Activated naive CD4-positive, alpha-beta T cell treated with anti-CD3 and anti-CD28 coated beads, Interleukin-2, amount 50 U/mL, for 72 hours (primary cell): ENCODE measurements at regions not wholly inside any gene's neighbourhood (a gene's known extent, or its start where the extent isn't known, plus 50 kb on each side); places are given as distances from the start of the nearest gene placed in this dataset.

Experiments
- ATAC-seq, 2 donors: fragments of 150-1000 bp; cut with Tn5 transposase; 2 replicates each; pipeline ENCODE4 v1.10.0; 2021; ENCODE audit warnings: mild to moderate bottlenecking in 2 of 2, moderate library complexity in 2 of 2
- DNase-seq, 2 donors: peaks; one replicate each; pipeline ENCODE4 v3.0.0; 2021 to 2022; ENCODE audit warnings: low spot score in 2 of 2
- H3K27ac Mint-ChIP-seq, 2 donors: one replicate each; pipeline ENCODE4 v1.8.0; 2022; ENCODE audit warnings: mild to moderate bottlenecking in 2 of 2, mixed read lengths in 2 of 2
- H3K36me3 Mint-ChIP-seq, 2 donors: one replicate each; pipeline ENCODE4 v1.8.0; 2022; ENCODE audit warnings: mixed read lengths in 2 of 2
- H3K9me3 Mint-ChIP-seq, 2 donors: one replicate each; pipeline ENCODE4 v1.8.0; 2022; ENCODE audit warnings: mixed read lengths in 2 of 2

GRCh38 chr13:66037096-66037495, 1193.0 kb downstream of the PCDH9 start:
- no peaks in the 10 kb centered on the region for H3K36me3 Mint-ChIP-seq
- H3K9me3 Mint-ChIP-seq: peaks cover 5 to 10% of the 10 kb centered on the region in 2 donors
- no peak overlapping the region for H3K27ac Mint-ChIP-seq
- no peak for DNase-seq
- no peak for ATAC-seq

GRCh38 chr13:66036636-66037035, 1193.5 kb downstream of the PCDH9 start:
- DNase-seq (no peak), ATAC-seq (no peak)
- H3K9me3 Mint-ChIP-seq: peaks cover 5 to 10% of the 10 kb centered on the region in 2 donors
- no peaks in the 10 kb centered on the region for H3K36me3 Mint-ChIP-seq
- no peak overlapping the region for H3K27ac Mint-ChIP-seq

- no peak for ATAC-seq
- H3K27ac Mint-ChIP-seq: no peak overlapping the region
- H3K9me3 Mint-ChIP-seq: peaks cover 5 to 10% of the 10 kb centered on the region in 2 donors
- no peak for DNase-seq
- no peaks in the 10 kb centered on the region for H3K36me3 Mint-ChIP-seq
Measured at GRCh38 chr13:66036024-66036614, 1194.0 kb downstream of the PCDH9 start.

GRCh38 chr13:66033924-66034323, 1196.2 kb downstream of the PCDH9 start:
- no peak for DNase-seq

GRCh38 chr13:66021846-66022245, 1208.3 kb downstream of the PCDH9 start:
- ATAC-seq (no peak), DNase-seq (no peak)
- Mint-ChIP-seq H3K36me3 (peaks cover 0 to 5% of the 10 kb centered on the region in 2 donors), H3K27ac (no peak overlapping the region), H3K9me3 (peaks cover 4 to 17% of the 10 kb centered on the region in 2 donors)

More at GRCh38 chr13:66033924-66034323, 1196.2 kb downstream of the PCDH9 start:
- Mint-ChIP-seq H3K36me3 (no peaks in the 10 kb centered on the region), H3K9me3 (peaks cover 10 to 13% of the 10 kb centered on the region in 2 donors), H3K27ac (no peak overlapping the region)
- no peak for ATAC-seq

- peaks cover 8 to 14% of the 10 kb centered on the region in 2 donors for H3K9me3 Mint-ChIP-seq
- peak in 1 of 2 donors; percentile 56 for ATAC-seq
- H3K27ac Mint-ChIP-seq: no peak overlapping the region
- no peak for DNase-seq
- no peaks in the 10 kb centered on the region for H3K36me3 Mint-ChIP-seq
Measured at GRCh38 chr13:66014771-66015170, 1215.4 kb downstream of the PCDH9 start.

- no peak for DNase-seq
- no peak for ATAC-seq
- H3K36me3 Mint-ChIP-seq: no peaks in the 10 kb centered on the region
Measured at GRCh38 chr13:66009241-66009640, 1220.9 kb downstream of the PCDH9 start.

GRCh38 chr13:66003558-66003957, 1226.6 kb downstream of the PCDH9 start:
- H3K9me3 Mint-ChIP-seq: peaks cover 11 to 18% of the 10 kb centered on the region in 2 donors

More at GRCh38 chr13:66009241-66009640, 1220.9 kb downstream of the PCDH9 start:
- Mint-ChIP-seq H3K27ac (no peak overlapping the region), H3K9me3 (peaks cover 7 to 9% of the 10 kb centered on the region in 2 donors)

GRCh38 chr13:66001140-66001539, 1229.0 kb downstream of the PCDH9 start:
- H3K9me3 Mint-ChIP-seq: peaks cover 14 to 18% of the 10 kb centered on the region in 2 donors
- ATAC-seq (no peak), DNase-seq (no peak)
- peaks cover 0 to 5% of the 10 kb centered on the region in 2 donors for H3K36me3 Mint-ChIP-seq
- H3K27ac Mint-ChIP-seq: no peak overlapping the region

More at GRCh38 chr13:66003558-66003957, 1226.6 kb downstream of the PCDH9 start:
- Mint-ChIP-seq H3K36me3 (peaks cover 0 to 5% of the 10 kb centered on the region in 2 donors), H3K27ac (no peak overlapping the region)
- DNase-seq (no peak), ATAC-seq (no peak)

- peaks cover 0 to 5% of the 10 kb centered on the region in 2 donors for H3K36me3 Mint-ChIP-seq
- ATAC-seq (no peak), DNase-seq (no peak)
- no peak overlapping the region for H3K27ac Mint-ChIP-seq
- peaks cover 10 to 14% of the 10 kb centered on the region in 2 donors for H3K9me3 Mint-ChIP-seq
Measured at GRCh38 chr13:65999411-65999810, 1230.7 kb downstream of the PCDH9 start.

GRCh38 chr13:65990684-65991083, 1239.5 kb downstream of the PCDH9 start:
- no peak overlapping the region for H3K27ac Mint-ChIP-seq
- ATAC-seq (no peak), DNase-seq (no peak)
- no peaks in the 10 kb centered on the region for H3K9me3 Mint-ChIP-seq
- no peaks in the 10 kb centered on the region for H3K36me3 Mint-ChIP-seq

- ATAC-seq: no peak
- DNase-seq: no peak
- H3K27ac Mint-ChIP-seq: no peak overlapping the region
- H3K9me3 Mint-ChIP-seq: peaks cover 0 to 4% of the 10 kb centered on the region in 2 donors
- no peaks in the 10 kb centered on the region for H3K36me3 Mint-ChIP-seq
Measured at GRCh38 chr13:65985612-65986011, 1244.5 kb downstream of the PCDH9 start.

- no peak for ATAC-seq
- no peak for DNase-seq
- Mint-ChIP-seq H3K27ac (no peak overlapping the region), H3K36me3 (peaks cover 0 to under 1% of the 10 kb centered on the region in 2 donors), H3K9me3 (peaks cover 11 to 18% of the 10 kb centered on the region in 2 donors)
Measured at GRCh38 chr13:65977525-65977924, 1252.6 kb downstream of the PCDH9 start.

GRCh38 chr13:65971541-65971940, 1258.6 kb downstream of the PCDH9 start:
- peaks cover 10 to 25% of the 10 kb centered on the region in 2 donors for H3K9me3 Mint-ChIP-seq
- H3K27ac Mint-ChIP-seq: no peak overlapping the region
- ATAC-seq (no peak), DNase-seq (no peak)
- H3K36me3 Mint-ChIP-seq: peaks cover 0 to 4% of the 10 kb centered on the region in 2 donors

- no peaks in the 10 kb centered on the region for H3K36me3 Mint-ChIP-seq
- no peak for ATAC-seq
- DNase-seq: no peak
- no peak overlapping the region for H3K27ac Mint-ChIP-seq
- H3K9me3 Mint-ChIP-seq: peaks cover 9 to 17% of the 10 kb centered on the region in 2 donors
Measured at GRCh38 chr13:65966991-65967451, 1263.1 kb downstream of the PCDH9 start.

- no peak for DNase-seq
- ATAC-seq: no peak
- H3K27ac Mint-ChIP-seq: no peak overlapping the region
- no peaks in the 10 kb centered on the region for H3K36me3 Mint-ChIP-seq
- peaks cover 9 to 12% of the 10 kb centered on the region in 2 donors for H3K9me3 Mint-ChIP-seq
Measured at GRCh38 chr13:65965501-65965900, 1264.6 kb downstream of the PCDH9 start.

GRCh38 chr13:65964672-65965071, 1265.5 kb downstream of the PCDH9 start:
- DNase-seq: no peak
- ATAC-seq: no peak
- Mint-ChIP-seq H3K9me3 (peaks cover 9 to 12% of the 10 kb centered on the region in 2 donors), H3K36me3 (no peaks in the 10 kb centered on the region), H3K27ac (no peak overlapping the region)

GRCh38 chr13:65959305-65959704, 1270.8 kb downstream of the PCDH9 start:
- no peak for ATAC-seq
- no peak for DNase-seq
- no peaks in the 10 kb centered on the region for H3K36me3 Mint-ChIP-seq
- peaks cover 19 to 28% of the 10 kb centered on the region in 2 donors for H3K9me3 Mint-ChIP-seq
- no peak overlapping the region for H3K27ac Mint-ChIP-seq
